ENCODE measurements at regions not wholly inside any gene's neighbourhood (a gene's known extent, or its start where the extent isn't known, plus 50 kb on each side); places are given as distances from the start of the nearest gene placed in this dataset.
A peak's percentile ranks its signal among the peaks of the same experiment; 100 is the strongest.
"Not testable (repeated sequence)": the region's sequence is repeated elsewhere in the genome, so short reads cannot be mapped to it uniquely, and the experiment has no call there.

- DNase-seq (ENCODE audit: low spot score): no peak
Measured at GRCh38 chr1:217040711-217041455, 317.7 kb upstream of the ESRRG start.

- DNase-seq (ENCODE audit: low spot score): no peak
Measured at GRCh38 chr1:217039926-217040325, 316.7 kb upstream of the ESRRG start.

- DNase-seq (ENCODE audit: low spot score): not testable (repeated sequence)
Measured at GRCh38 chr1:217039139-217039538, 315.9 kb upstream of the ESRRG start.

- no peak for DNase-seq (ENCODE audit: low spot score)
Measured at GRCh38 chr1:217036757-217037156, 313.5 kb upstream of the ESRRG start.

GRCh38 chr1:217032715-217033367, 309.6 kb upstream of the ESRRG start:
- DNase-seq (ENCODE audit: low spot score): no peak

GRCh38 chr1:217029281-217030157, 306.3 kb upstream of the ESRRG start:
- DNase-seq (ENCODE audit: low spot score): peak; percentile 36

- no peak for DNase-seq (ENCODE audit: low spot score)
Measured at GRCh38 chr1:217027403-217028080, 304.3 kb upstream of the ESRRG start.

- DNase-seq (ENCODE audit: low spot score): no peak
Measured at GRCh38 chr1:217026531-217026930, 303.3 kb upstream of the ESRRG start.

GRCh38 chr1:217025381-217025780, 302.2 kb upstream of the ESRRG start:
- DNase-seq (ENCODE audit: low spot score): no peak

- DNase-seq (ENCODE audit: low spot score): no peak
Measured at GRCh38 chr1:217024911-217025310, 301.7 kb upstream of the ESRRG start.

- DNase-seq (ENCODE audit: low spot score): no peak
Measured at GRCh38 chr1:217021956-217022355, 298.7 kb upstream of the ESRRG start.

- DNase-seq (ENCODE audit: low spot score): no peak
Measured at GRCh38 chr1:217021400-217021799, 298.2 kb upstream of the ESRRG start.

- no peak for DNase-seq (ENCODE audit: low spot score)
Measured at GRCh38 chr1:217019475-217019874, 296.2 kb upstream of the ESRRG start.

- no peak for DNase-seq (ENCODE audit: low spot score)
Measured at GRCh38 chr1:217018648-217019047, 295.4 kb upstream of the ESRRG start.

- no peak for DNase-seq (ENCODE audit: low spot score)
Measured at GRCh38 chr1:217017165-217017564, 293.9 kb upstream of the ESRRG start.

- DNase-seq (ENCODE audit: low spot score): no peak
Measured at GRCh38 chr1:217014066-217014465, 290.8 kb upstream of the ESRRG start.

- no peak for DNase-seq (ENCODE audit: low spot score)
Measured at GRCh38 chr1:217012659-217013058, 289.4 kb upstream of the ESRRG start.

GRCh38 chr1:217011097-217011496, 287.9 kb upstream of the ESRRG start:
- no peak for DNase-seq (ENCODE audit: low spot score)

- DNase-seq (ENCODE audit: low spot score): no peak
Measured at GRCh38 chr1:217010253-217010652, 287.0 kb upstream of the ESRRG start.

GRCh38 chr1:217009376-217009775, 286.1 kb upstream of the ESRRG start:
- DNase-seq (ENCODE audit: low spot score): no peak

GRCh38 chr1:217004776-217005436, 281.7 kb upstream of the ESRRG start:
- no peak for DNase-seq (ENCODE audit: low spot score)

All from H4 (cell line).